Bronchial epithelial cell (primary cell): ENCODE measurements at regions not wholly inside any gene's neighbourhood (a gene's known extent, or its start where the extent isn't known, plus 50 kb on each side); places are given as distances from the start of the nearest gene placed in this dataset.
"Not testable (repeated sequence)": the region's sequence is repeated elsewhere in the genome, so short reads cannot be mapped to it uniquely, and the experiment has no call there.

Experiments used
- DNase-seq: peaks from one replicate; pipeline ENCODE4 v3.0.0-alpha.2; 2010; ENCODE audit warnings: low read depth
- FAIRE-seq: peaks from 2 replicates; lab custom pipeline; 2011; peaks lifted over from hg19 to GRCh38; lab: Jason Lieb, UNC
- H3K27me3 ChIP-seq: 2 replicates; pipeline ENCODE4 v1.5.1; 2011; ENCODE audit warnings: low read length; ENCODE audit not compliant: control insufficient read depth, insufficient read depth
- H3K36me3 ChIP-seq: 2 replicates; pipeline ENCODE4 v1.5.1; 2011; ENCODE audit warnings: low read length; ENCODE audit not compliant: control insufficient read depth, insufficient read depth
- H3K4me3 ChIP-seq: 2 replicates; pipeline ENCODE4 v1.5.1; 2011; ENCODE audit warnings: mild to moderate bottlenecking, low read depth, low read length, control low read depth

DNA sequence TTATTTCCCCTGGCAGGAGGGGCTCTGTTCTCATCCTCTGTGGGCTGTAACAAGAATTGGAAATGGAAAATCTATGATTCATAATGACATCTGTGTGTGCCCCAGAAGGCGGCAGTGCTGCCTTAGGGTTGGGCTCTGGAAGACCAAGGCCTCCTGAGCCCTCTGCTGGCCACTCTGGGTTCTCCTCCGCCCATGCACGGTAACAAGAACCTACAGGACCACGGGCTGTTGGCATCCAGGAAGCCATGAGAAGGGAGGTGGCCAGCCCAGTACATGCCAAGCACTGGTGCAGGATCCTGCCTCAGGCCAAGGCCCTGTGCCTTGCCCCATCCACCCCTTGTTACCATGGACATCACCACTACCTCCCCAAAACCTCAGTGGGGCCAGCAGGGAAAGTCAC, 454.2 kb downstream of the TP53TG3F start:
- H3K27me3 ChIP-seq, H3K36me3 ChIP-seq, DNase-seq, H3K4me3 ChIP-seq, FAIRE-seq: not testable (repeated sequence)

DNA sequence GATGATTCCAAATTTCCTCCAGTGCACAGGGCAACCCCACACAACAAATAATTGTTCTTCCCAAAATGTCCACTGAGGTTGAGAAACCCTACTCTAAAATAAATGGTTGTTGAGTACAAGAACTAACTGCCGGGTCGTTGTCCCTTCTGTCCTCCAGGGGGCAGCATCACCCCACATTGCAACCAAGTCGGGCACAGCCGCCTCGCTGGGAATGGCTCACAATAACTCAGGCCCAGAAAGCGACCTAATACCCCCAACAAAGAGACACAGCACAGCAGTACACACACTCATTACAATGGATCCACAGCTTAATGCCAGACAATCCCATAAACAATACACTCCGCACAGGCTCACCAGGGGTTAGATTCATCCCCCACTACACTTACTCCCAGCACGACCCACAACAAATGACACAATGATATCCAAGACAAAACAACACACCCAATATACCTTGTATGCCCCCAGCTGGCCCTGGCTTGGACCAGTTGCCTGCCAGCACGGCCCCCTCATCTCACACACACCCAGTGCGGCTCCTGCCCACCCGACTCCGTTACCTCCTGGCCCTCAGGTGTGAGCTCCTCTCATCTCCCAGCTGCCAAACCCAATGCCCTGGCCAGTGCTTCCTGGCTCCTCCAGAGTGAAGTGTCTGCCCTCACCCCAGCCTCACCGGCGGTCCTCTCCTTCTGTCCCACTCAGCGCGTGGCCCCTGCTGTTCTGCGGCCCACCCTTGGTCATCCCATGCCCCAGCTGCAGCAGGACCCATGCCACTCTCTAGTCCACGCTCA, 461.5 kb downstream of the TP53TG3F start:
- not testable (repeated sequence) for H3K27me3 ChIP-seq, FAIRE-seq, H3K36me3 ChIP-seq, H3K4me3 ChIP-seq, DNase-seq

DNA sequence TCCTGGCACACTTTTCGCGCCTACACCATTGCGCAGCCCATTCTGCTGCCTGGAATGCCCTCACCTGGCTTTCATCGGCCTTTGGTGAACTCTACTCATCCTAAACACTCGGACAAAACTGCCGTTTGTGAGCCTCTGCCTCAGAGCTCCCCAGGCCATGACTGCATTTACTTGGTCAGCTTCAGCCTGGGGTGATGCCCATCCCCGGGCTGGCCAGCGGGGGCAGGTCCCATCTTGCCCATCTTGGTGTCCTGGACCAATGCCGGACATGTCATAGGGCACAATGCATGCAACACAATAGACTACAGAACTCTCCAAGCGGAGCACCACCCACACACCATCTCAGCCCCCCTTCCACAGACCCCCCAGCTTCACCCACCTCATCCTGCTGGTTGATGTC, 463.5 kb downstream of the TP53TG3F start:
- H3K4me3 ChIP-seq, DNase-seq, H3K36me3 ChIP-seq, FAIRE-seq, H3K27me3 ChIP-seq: not testable (repeated sequence)

DNA sequence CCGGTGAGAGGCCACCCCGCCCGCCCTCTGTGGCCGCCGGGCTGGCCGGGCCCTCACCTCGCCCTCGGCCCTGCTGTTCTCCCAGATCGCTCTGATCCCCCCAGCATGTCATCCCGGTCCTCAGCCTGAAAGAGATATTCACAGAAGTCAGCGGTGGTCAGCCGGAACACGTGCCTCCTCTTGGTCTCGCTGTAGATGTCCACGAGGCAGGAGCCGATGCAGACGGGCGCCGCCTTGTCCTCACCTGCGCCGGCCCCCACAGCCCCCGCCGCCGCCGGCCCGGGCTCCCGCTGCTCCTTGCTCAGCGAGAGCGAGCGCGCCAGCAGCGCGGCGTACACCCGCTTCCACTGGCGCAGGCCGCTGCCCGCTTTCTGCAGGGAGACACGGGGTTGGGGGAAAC, 468.6 kb downstream of the TP53TG3F start:
- H3K36me3 ChIP-seq, H3K4me3 ChIP-seq, DNase-seq, H3K27me3 ChIP-seq, FAIRE-seq: not testable (repeated sequence)

DNA sequence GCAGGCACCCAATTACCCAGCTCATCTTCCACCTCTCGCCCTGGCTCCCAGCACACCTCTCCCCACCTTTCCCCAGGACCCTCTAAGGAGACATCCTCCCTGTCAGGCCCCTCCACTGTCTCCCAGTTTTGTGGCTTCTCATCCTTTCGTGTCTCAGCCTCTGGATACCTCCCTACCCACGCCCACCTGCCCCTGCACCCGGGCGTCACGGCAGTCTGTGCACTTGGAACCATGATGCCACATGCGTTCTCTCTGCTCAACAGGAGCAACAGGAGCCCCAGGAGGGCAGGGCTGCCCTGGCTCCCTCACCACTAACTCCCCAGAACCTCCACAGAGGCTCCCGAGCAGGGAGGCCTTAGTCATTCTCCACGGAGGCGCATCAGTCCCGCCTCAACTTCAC, 472.8 kb downstream of the TP53TG3F start:
- DNase-seq, H3K27me3 ChIP-seq, H3K36me3 ChIP-seq, H3K4me3 ChIP-seq, FAIRE-seq: not testable (repeated sequence)

DNA sequence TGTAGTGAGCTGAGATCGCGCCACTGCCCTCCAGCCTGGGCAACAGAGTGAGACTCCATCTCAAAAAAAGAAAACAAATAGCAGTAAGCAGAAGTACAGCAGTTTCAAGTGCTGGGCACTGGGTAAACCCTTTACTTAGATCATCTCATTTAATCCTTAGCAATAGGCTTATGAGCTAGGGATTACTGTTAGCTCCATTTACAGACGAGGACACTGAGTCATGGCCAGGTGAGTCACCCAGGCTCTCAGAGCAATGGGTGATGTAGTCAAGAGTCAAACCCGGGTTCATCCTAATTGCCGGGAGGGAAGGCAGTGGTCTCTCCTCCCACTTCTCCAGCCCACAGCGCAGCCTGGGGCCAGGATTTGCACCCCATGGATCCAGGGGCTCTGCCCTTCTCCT, 473.6 kb downstream of the TP53TG3F start:
- H3K4me3 ChIP-seq, H3K36me3 ChIP-seq, H3K27me3 ChIP-seq, DNase-seq: not testable (repeated sequence)
- peak; percentile 47 for FAIRE-seq

DNA sequence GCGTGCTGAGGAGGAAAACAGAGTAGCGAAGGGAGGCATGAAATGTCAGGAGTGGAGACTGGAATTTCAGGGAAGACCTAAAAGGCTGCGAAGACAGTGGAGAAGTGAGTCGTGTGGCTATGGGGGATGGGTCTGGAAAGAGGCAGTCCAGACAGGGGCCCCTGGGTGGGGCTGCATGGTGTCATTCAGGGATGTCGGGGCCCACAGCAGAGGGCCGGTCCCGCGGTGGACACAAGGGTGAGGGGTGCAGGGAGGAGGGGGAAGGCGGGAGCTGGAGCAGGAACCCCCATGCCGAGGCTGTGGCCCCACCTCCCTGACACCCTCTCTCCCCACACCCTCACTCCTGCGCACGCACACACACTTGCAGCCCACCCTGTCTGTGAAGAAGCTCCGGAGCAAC, 476.4 kb downstream of the TP53TG3F start:
- H3K36me3 ChIP-seq, DNase-seq, H3K4me3 ChIP-seq, FAIRE-seq, H3K27me3 ChIP-seq: not testable (repeated sequence)

DNA sequence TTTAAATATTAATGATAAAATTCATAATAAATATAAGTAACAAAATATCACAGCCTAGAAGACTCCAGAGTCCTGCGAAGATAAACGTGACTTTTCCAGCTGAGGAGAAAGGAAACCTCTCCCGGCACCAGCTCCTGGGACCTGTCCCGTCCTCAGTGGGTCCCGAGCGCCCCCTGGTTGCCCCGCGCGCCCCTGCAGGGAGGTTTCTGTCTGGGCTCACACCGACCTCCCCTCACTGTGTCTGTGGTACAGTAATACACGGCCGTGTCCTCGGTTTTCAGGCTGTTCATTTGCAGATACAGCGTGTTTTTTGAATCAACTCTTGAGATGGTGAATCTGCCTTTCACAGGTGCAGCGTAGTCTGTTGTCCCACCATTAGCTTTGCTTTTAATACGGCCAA, 478.7 kb downstream of the TP53TG3F start:
- not testable (repeated sequence) for H3K4me3 ChIP-seq, FAIRE-seq, H3K36me3 ChIP-seq, DNase-seq, H3K27me3 ChIP-seq

DNA sequence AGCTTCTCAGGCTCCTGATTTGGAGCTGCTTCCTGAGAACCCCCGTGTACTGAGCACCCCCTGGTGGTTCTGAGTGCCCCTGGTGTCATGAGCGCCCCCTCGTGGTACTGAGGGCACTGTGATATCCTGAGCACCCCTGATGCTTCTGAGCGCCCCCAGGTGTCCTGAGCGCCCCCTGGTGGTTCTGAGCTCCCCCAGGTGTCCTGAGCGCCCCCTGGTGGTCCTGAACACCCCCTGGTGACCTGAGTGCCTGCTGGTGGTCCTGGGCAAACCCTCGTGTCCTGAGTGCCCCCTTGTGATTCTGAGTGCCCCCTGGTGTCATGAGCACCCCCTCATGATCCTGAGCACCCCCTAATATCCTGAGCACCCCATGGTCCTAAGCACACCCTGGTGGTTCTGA, 502.1 kb downstream of the TP53TG3F start:
- H3K36me3 ChIP-seq, H3K4me3 ChIP-seq, H3K27me3 ChIP-seq, FAIRE-seq, DNase-seq: not testable (repeated sequence)

DNA sequence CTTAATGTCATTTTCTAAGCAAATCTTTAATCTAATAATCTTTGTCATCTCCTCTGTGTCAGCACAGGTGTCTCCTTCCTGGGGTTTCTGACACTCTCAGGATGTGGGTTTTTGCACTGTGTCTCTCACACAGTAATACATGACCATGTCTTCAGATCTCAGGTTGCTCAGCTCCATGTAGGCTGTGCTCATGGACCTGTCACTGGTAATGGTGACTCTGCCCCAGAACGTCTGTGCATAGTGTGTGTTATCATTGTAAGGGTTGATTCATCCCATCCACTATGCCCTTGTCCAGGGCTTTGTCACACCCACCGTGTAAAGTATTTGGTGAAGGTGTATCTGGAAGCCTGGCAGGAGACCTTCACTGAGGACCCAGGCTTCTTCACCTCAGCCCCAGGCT, 506.1 kb downstream of the TP53TG3F start:
- H3K4me3 ChIP-seq, FAIRE-seq, H3K36me3 ChIP-seq, H3K27me3 ChIP-seq, DNase-seq: not testable (repeated sequence)

DNA sequence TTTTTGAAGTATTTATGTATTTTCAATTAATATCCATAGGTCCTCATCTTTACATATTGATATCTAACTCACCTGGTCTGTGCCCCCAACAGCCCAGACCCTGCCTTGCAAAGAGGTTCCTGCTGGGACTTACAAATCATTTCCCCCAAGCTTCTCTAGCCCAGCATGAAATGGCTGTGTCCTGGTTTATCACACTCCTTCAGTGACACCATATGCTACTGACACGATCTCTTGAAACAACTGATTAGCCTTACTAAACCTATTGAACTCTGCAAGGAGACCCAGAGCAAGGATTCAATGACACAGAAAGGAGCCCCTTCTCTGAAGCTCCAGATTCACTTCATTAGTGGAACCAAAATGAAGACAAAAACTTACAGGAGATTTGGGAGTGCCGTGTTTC, 507.4 kb downstream of the TP53TG3F start:
- not testable (repeated sequence) for FAIRE-seq, H3K4me3 ChIP-seq, H3K27me3 ChIP-seq, H3K36me3 ChIP-seq, DNase-seq

DNA sequence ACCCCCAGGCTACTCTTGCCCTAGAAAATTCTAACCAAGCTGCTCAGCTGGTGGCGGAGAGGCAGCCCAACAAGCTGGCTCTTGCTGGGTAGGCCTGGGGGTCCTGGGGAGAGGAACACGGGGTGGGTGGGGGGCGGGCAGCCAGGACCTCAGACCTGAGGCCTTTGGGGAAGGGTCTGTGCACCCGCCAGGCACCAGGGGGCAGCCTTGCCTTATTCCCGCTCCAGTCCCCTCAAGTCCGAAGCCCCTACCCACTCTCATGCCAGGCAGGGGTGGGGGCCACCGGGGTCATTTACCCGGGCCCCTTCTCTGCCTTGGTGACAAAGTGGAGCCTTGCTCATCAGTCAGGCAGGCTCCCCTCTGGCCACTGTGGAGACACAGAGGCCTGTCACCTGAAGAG, 515.1 kb downstream of the TP53TG3F start:
- not testable (repeated sequence) for H3K36me3 ChIP-seq, H3K4me3 ChIP-seq, DNase-seq, H3K27me3 ChIP-seq, FAIRE-seq

DNA sequence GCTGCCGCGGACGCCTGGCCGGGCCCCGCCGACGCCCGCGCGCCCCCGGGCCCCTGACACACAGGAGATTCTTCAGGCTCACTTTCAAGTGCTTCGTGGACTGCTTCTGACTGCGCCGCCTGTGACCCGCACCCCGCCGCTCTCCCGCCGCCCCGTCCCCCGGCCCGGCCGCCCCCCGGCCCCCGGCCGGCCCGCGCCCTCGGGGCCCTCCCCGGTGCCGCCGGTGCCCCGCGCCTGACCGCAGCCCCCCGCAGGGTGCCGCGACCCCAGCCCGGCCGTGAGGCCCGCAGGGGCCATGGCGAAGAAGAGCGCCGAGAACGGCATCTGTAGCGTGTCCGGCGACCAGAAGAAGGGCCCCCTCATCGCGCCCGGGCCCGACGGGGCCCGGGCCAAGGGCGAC, 516.3 kb downstream of the TP53TG3F start:
- not testable (repeated sequence) for DNase-seq, H3K4me3 ChIP-seq, H3K27me3 ChIP-seq, H3K36me3 ChIP-seq, FAIRE-seq

DNA sequence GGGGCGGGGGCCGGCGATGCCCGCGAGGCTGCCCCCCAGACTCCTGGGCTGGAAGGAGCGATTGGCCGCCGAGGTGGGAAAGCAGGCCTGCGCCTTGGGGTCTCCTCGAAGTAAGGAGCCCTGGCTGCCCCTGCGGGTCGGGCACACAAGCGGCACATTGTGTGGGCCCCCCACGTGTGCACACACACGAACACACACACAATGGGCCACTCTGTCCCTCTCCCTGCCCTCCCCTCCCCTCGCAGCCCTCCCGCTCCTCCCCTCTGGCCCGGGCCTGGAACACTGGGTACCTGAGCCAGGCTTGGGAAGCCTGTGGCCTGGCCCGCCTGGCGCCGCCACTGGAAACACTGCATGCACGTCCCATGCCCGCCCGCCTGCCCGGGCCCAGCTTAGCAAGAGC, 517.1 kb downstream of the TP53TG3F start:
- H3K27me3 ChIP-seq, H3K36me3 ChIP-seq, FAIRE-seq, H3K4me3 ChIP-seq, DNase-seq: not testable (repeated sequence)

DNA sequence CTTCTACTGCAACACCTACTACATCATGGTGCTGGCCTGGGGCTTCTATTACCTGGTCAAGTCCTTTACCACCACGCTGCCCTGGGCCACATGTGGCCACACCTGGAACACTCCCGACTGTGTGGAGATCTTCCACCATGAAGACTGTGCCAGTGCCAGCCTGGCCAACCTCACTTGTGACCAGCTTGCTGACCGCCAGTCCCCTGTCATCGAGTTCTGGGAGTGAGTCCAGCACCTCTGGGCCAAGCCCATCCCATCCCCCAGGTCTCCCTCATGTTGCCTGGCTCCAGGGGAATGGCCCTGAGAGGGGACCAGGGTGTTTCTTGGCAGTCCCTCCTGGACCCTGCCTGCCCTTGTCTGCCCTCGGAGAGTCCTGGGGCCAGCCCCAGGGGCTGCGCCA, 519.4 kb downstream of the TP53TG3F start:
- not testable (repeated sequence) for H3K36me3 ChIP-seq, DNase-seq, H3K27me3 ChIP-seq, H3K4me3 ChIP-seq
- FAIRE-seq: peak; percentile 97
